Activated CD8-positive, alpha-beta T cell treated with anti-CD3 and anti-CD28 coated beads, Interleukin-2, amount 10 ng/mL, durations not matched to agents 7 days and 5 days (primary cell): ENCODE measurements at regions not wholly inside any gene's neighbourhood (a gene's known extent, or its start where the extent isn't known, plus 50 kb on each side); places are given as distances from the start of the nearest gene placed in this dataset.

Source experiments
- ATAC-seq: fragments of 150-1000 bp; cut with Tn5 transposase; one replicate; pipeline ENCODE4 v1.10.0; 2021; ENCODE audit warnings: moderate library complexity
- CTCF ChIA-PET: fragments of 350-600 bp; sonication (Branson Sonifier 250); formaldehyde crosslinking; loops from one replicate; lab custom pipeline; 2021; ENCODE audit warnings: antibody characterized with exemption; lab: Charles Lee
- POLR2A ChIA-PET: fragments of 350-600 bp; sonication (Branson Sonifier 250); formaldehyde crosslinking; loops from one replicate; lab custom pipeline; 2021; ENCODE audit warnings: antibody characterized with exemption; lab: Charles Lee
- DNase-seq: peaks from one replicate; pipeline ENCODE4 v3.0.0-alpha.2; 2020
- H3K27ac Mint-ChIP-seq: one replicate; pipeline ENCODE4 v1.8.0; 2021; ENCODE audit warnings: mild to moderate bottlenecking, mixed read lengths
- H3K27me3 Mint-ChIP-seq: one replicate; pipeline ENCODE4 v1.8.0; 2021; ENCODE audit warnings: low read depth, mixed read lengths
- H3K36me3 Mint-ChIP-seq: one replicate; pipeline ENCODE4 v1.8.0; 2021; ENCODE audit warnings: low read depth, mixed read lengths
- H3K4me1 Mint-ChIP-seq: one replicate; pipeline ENCODE4 v1.8.0; 2021; ENCODE audit warnings: low read depth, mixed read lengths
- H3K4me3 Mint-ChIP-seq: one replicate; pipeline ENCODE4 v1.8.0; 2021; ENCODE audit warnings: mild to moderate bottlenecking, mixed read lengths
- H3K9me3 Mint-ChIP-seq: one replicate; pipeline ENCODE4 v1.8.0; 2022; ENCODE audit warnings: mixed read lengths; ENCODE audit not compliant: insufficient read depth

DNA sequence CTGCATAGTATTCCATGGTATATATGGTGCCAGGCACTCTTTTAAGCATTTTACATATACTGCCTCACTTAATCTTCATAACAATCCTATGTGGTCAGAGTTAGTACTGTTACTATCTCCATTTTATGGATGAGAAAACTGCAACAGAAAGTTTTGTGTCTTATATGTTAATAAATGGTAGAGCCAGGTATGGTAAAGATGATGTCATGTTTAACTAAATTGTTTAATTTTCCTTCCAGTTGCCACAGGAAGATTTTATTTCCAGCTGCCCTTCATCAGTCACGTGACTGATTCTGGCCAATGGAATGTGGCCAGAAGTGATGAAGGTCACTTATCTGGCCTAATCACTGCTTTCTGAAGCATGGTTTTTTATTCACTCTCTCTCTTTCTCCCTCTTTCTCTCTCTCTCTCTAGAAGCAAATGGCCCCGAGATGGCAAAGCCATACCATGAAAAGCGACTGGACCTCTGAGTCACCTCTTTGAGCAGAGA is 75.7 kb upstream of the BTBD3 start:
- Mint-ChIP-seq H3K27ac (no peak overlapping the region), H3K9me3 (no peaks in the 10 kb centered on the region), H3K27me3 (no peaks in the 10 kb centered on the region), H3K36me3 (no peaks in the 10 kb centered on the region), H3K4me3 (no peak overlapping the region), H3K4me1 (no peaks in the 10 kb centered on the region)
- ChIA-PET CTCF (no interaction called here), POLR2A (no interaction called here)
- no peak for ATAC-seq
- DNase-seq = no peak

DNA sequence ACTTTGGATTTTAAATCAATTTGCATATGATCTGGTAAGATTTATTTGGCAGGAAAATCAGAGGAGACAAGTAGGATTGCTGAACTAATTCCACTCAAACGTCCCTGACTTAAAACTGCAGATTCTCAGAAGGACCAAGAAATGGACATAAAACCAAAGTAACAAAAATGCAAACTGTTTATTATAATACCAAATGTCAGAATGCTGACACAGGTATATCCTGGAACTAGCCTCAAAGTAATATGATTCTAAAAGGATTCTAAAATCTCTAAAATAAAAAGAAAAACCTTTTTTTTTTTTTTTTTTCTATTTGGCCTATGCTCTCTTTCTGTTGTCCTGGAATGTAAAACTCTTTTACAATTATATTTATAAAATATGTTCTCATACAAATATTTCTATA is 74.4 kb upstream of the BTBD3 start:
- POLR2A ChIA-PET = no interaction called here
- DNase-seq = no peak
- ATAC-seq = no peak
- Mint-ChIP-seq H3K27me3 (no peaks in the 10 kb centered on the region), H3K4me3 (no peak overlapping the region), H3K27ac (no peak overlapping the region), H3K4me1 (no peaks in the 10 kb centered on the region), H3K9me3 (no peaks in the 10 kb centered on the region), H3K36me3 (no peaks in the 10 kb centered on the region)
- CTCF ChIA-PET = no interaction called here

DNA sequence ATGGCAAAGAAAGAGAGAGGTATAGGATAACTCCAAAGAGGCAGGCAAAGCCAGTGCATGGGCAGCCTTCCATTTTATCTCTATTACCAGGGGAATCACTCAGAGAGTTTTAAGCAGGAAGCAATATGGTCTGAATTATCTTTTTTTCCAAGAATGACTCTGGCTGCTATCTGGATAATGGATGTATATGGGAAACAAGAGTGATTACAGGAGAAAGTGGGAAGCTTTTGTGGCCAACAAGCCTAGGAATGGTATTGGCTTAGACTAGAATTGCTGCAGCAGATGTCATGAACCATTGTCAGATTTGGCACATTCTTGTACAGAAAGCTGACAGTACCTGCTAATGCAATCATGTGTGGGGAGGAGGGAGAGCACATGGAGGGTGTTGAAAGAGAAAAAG is 73.0 kb upstream of the BTBD3 start:
- Mint-ChIP-seq H3K27ac (no peak overlapping the region), H3K36me3 (no peaks in the 10 kb centered on the region), H3K27me3 (no peaks in the 10 kb centered on the region), H3K9me3 (no peaks in the 10 kb centered on the region), H3K4me3 (no peak overlapping the region), H3K4me1 (no peaks in the 10 kb centered on the region)
- POLR2A ChIA-PET = no interaction called here
- ATAC-seq (no peak), DNase-seq (no peak)
- CTCF ChIA-PET = no interaction called here

DNA sequence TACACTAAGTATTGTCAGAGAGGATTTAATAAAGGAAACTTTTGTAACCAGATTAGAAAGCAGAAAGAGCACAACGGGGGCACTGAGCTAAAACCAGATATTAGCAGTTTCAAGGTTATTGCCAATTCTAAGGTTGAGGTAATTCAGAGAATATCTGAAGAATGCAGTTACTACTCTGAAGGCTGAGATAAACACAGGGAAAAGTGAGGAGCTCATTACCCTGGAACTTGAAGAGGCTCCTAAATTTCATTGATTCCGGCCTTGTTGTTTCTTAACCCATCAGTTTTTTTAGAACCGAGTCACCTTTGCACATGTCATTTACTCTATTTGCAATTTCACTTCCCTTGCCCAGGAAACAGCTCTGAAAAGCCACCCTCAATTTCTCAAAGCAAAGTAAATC is 72.4 kb upstream of the BTBD3 start:
- CTCF ChIA-PET = no interaction called here
- Mint-ChIP-seq H3K27ac (no peak overlapping the region), H3K9me3 (no peaks in the 10 kb centered on the region), H3K36me3 (no peaks in the 10 kb centered on the region), H3K4me1 (no peaks in the 10 kb centered on the region), H3K27me3 (no peaks in the 10 kb centered on the region), H3K4me3 (no peak overlapping the region)
- POLR2A ChIA-PET = no interaction called here
- ATAC-seq (no peak), DNase-seq (no peak)

DNA sequence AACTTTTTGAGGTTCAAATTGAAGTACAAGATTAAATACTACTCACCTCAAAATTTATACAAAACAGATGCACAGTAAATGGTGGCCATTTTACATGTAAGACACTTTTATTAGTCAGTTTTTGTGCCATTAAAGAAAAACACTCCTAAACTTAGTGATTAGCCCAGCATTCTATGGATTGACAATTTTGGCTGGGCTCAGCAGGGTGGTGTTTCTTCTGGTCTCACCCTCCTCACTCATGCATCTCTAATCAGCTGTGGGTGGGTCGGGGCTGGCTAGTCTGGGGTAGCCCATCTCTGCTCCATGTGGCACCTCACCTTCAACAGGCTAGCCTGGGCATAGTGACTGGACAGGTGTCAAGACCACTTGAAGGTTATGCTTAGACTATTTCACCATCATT is 71.6 kb upstream of the BTBD3 start:
- CTCF ChIA-PET = no interaction called here
- DNase-seq (no peak), ATAC-seq (no peak)
- Mint-ChIP-seq H3K4me1 (no peaks in the 10 kb centered on the region), H3K27me3 (no peaks in the 10 kb centered on the region), H3K36me3 (no peaks in the 10 kb centered on the region), H3K27ac (no peak overlapping the region), H3K4me3 (no peak overlapping the region), H3K9me3 (no peaks in the 10 kb centered on the region)
- POLR2A ChIA-PET = no interaction called here

DNA sequence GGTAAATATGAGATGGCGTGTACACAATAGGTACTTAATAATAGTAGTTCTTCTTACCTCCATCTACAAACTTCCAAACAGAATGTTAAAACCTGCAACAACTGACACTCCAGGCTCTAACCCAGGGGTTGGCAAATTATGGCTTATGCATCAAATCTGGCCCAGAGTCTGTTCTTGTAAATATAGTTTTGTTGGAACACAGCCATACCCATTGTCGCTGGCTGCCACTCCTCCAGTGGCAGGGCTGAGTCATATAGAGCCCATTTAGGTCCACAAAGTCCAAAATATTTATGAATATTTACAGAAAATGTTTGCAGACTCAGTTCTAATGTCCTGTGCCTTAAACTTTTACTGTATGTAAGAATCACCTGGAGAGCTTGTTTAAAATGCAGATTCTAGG is 69.9 kb upstream of the BTBD3 start:
- no peaks in the 10 kb centered on the region for H3K9me3 Mint-ChIP-seq
- no peak overlapping the region for H3K27ac Mint-ChIP-seq
- POLR2A ChIA-PET = no interaction called here
- DNase-seq = no peak
- CTCF ChIA-PET = no interaction called here
- ATAC-seq = no peak
- H3K36me3 Mint-ChIP-seq = no peaks in the 10 kb centered on the region
- no peaks in the 10 kb centered on the region for H3K4me1 Mint-ChIP-seq
- H3K4me3 Mint-ChIP-seq = no peak overlapping the region
- H3K27me3 Mint-ChIP-seq = no peaks in the 10 kb centered on the region

DNA sequence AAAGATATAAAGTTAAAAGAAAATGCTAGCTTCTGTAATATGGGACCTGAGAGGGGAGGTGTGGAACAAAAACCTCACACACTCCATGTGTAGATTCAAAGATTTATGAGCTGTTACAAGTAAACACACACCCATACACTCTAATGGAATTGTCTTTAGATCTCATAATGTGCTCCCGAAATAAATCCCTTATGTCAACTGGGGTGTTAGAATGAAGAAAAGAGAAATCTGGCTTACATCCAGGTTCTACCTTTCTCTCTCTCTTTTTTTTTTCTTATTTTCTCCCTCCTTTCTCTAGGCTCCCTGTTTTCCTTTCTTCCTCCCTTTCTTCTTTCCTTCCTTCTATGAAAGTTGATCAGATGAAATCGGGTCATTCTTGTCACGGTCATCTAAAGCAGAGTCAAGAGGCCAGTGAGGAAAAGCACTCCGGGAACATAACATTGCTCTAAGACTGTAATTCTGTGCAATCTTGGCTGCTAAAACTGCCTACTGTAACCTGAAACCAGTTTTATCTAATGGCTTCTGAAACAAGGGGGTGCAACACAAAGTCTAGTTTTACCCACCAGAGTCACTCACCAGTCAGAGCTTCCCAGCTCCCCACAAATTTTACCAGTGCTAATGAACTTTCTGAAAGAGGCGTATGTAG is 68.3 kb upstream of the BTBD3 start:
- DNase-seq = no peak
- no peak for ATAC-seq
- ChIA-PET POLR2A (no interaction called here), CTCF (no interaction called here)
- no peak overlapping the region for H3K27ac Mint-ChIP-seq
- H3K27me3 Mint-ChIP-seq = no peaks in the 10 kb centered on the region
- H3K9me3 Mint-ChIP-seq = no peaks in the 10 kb centered on the region
- no peaks in the 10 kb centered on the region for H3K4me1 Mint-ChIP-seq
- H3K36me3 Mint-ChIP-seq = no peaks in the 10 kb centered on the region
- H3K4me3 Mint-ChIP-seq = no peak overlapping the region

DNA sequence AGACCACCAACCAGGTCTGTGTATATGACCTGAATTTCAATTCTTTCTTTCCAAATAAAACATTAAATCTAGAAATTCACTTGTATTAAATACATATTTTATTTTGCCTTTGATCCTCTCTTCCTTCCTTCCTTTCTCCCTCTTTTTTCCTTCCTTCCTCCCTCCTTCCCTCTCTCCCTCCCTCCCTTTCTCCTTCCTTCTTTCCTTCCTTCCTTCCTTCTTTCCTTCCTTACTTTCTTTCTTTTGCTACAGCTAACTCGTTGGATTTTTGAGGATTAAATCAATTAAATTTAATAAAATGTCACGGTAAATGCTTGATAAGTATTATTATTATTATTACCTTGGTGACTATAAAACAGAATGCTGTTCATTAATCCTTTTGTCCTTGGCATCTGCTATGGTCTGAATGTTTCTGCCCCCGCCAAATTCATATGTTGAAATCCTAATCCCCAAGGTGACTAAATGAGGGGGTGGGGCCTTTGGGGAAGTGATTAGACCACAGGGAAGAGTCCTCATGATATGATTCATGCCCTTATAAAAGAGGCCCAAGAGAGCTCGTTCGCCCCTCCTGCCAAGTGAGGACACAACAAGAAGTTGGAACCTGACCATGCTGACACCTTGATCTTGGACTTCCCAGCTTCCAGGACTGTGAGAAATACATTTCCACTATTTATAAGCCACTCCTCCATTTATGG is 67.6 kb upstream of the BTBD3 start:
- no peak overlapping the region for H3K27ac Mint-ChIP-seq
- no peak overlapping the region for H3K4me3 Mint-ChIP-seq
- H3K27me3 Mint-ChIP-seq = no peaks in the 10 kb centered on the region
- ATAC-seq (no peak), DNase-seq (no peak)
- no peaks in the 10 kb centered on the region for H3K9me3 Mint-ChIP-seq
- H3K36me3 Mint-ChIP-seq = no peaks in the 10 kb centered on the region
- POLR2A ChIA-PET = no interaction called here
- H3K4me1 Mint-ChIP-seq = no peaks in the 10 kb centered on the region
- CTCF ChIA-PET = no interaction called here

DNA sequence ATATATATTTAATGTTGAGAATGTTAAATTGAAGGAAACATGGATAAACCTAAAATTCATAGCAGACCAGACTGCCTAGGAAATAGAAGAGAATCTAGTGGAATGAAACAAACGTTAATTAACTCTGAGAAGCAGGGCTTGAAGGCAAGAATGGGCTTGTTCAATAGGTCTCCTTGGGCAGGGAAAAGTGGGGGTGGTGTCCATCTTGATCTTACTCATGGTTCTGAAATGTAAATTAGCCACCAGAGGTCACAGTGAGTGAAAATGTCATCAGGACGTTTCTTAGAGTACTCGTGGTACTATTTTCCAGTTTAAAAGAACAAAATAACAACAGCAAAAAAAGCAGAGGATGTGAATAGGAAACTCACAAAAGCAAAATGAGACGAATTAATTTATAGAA is 66.8 kb upstream of the BTBD3 start:
- ChIA-PET CTCF (no interaction called here), POLR2A (no interaction called here)
- no peaks in the 10 kb centered on the region for H3K27me3 Mint-ChIP-seq
- no peak overlapping the region for H3K4me3 Mint-ChIP-seq
- no peak for ATAC-seq
- no peaks in the 10 kb centered on the region for H3K36me3 Mint-ChIP-seq
- H3K4me1 Mint-ChIP-seq = no peaks in the 10 kb centered on the region
- H3K27ac Mint-ChIP-seq = no peak overlapping the region
- no peak for DNase-seq
- H3K9me3 Mint-ChIP-seq = no peaks in the 10 kb centered on the region

DNA sequence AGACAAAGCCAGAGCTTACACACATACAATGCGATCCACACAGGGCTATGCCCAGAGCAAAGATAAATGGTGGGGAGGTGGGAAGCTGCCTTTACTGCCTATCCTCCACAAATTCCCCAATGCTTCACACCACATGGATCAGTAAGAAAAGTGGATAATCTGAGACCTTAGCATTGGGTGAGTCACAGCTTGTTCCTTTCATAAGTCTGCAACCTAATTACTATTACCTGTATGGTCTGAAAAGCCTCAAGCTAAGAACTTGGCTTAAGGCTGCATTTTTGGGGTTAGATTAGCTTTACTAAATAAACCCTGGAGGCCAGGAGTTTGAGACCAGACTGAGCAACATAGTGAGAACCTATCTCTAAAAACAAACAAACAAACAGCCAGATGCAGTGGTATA is 66.0 kb upstream of the BTBD3 start:
- Mint-ChIP-seq H3K36me3 (no peaks in the 10 kb centered on the region), H3K4me1 (no peaks in the 10 kb centered on the region), H3K4me3 (no peak overlapping the region), H3K27me3 (no peaks in the 10 kb centered on the region), H3K27ac (no peak overlapping the region), H3K9me3 (no peaks in the 10 kb centered on the region)
- DNase-seq = no peak
- ChIA-PET POLR2A (no interaction called here), CTCF (no interaction called here)
- ATAC-seq = no peak

DNA sequence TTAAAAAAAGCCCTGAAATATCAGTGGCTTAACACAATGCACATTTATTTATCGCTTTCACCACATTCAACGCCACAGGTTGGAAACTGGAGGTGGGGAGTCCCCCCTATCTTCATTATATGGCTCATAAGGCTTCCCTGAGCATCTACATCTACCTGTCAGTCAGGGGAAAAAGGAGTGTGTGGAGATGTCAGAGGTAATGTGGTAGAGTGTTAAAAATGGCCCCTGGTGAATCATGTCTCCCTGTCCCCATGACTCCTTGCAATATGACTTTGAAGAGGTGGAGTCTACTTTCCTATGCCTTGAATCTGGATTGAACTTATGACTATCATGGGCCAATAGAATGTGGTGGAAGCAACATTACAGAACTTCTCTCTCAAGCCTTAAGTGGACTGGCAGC is 65.5 kb upstream of the BTBD3 start:
- POLR2A ChIA-PET = no interaction called here

DNA sequence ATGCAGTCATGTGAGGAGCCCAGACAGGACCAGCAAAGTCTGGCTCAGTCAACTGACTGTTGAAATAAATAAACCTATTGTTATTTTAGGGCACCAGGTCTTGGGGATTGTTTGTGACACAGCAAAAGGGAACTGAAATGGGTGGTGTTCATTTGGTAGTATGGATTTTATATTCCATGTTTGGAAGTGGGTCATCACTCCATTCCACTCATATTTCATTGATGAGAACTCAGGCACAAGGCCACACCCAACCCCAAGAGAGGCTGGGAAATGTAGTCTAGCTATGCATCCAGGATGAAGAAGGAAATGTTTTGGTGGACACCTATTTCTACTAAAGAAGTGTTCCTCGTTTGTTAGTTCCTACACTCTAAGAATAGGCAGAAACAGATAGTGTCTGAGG is 64.9 kb upstream of the BTBD3 start:
- no peak for ATAC-seq
- ChIA-PET POLR2A (no interaction called here), CTCF (no interaction called here)
- Mint-ChIP-seq H3K4me3 (no peak overlapping the region), H3K27me3 (no peaks in the 10 kb centered on the region), H3K27ac (no peak overlapping the region), H3K4me1 (no peaks in the 10 kb centered on the region), H3K9me3 (no peaks in the 10 kb centered on the region), H3K36me3 (no peaks in the 10 kb centered on the region)
- no peak for DNase-seq

More for the DNA sequence above, 65.5 kb upstream of the BTBD3 start:
- no peak for ATAC-seq
- H3K27me3 Mint-ChIP-seq = no peaks in the 10 kb centered on the region
- H3K4me3 Mint-ChIP-seq = no peak overlapping the region
- DNase-seq = no peak
- no peak overlapping the region for H3K27ac Mint-ChIP-seq
- H3K9me3 Mint-ChIP-seq = no peaks in the 10 kb centered on the region
- no peaks in the 10 kb centered on the region for H3K36me3 Mint-ChIP-seq
- H3K4me1 Mint-ChIP-seq = no peaks in the 10 kb centered on the region
- CTCF ChIA-PET = no interaction called here

DNA sequence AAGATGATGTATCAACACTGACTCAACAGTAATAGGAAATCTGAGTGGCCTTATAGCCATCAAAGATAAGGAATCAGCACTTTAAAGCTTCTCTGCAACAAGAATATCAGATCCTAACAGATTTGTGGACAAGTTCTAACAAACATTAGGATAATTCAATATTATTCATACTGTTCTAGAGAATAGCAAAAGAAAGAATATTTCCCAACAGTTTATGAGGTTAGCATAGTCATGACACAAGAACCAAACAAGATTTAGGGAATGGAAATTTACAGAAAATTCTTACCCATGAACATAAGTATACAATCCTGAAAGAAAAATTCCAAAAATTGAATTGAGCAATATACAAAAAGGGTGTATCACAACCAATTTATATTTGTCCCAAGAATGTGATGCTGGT is 64.3 kb upstream of the BTBD3 start:
- Mint-ChIP-seq H3K27me3 (no peaks in the 10 kb centered on the region), H3K36me3 (no peaks in the 10 kb centered on the region), H3K27ac (no peak overlapping the region), H3K4me3 (no peak overlapping the region), H3K4me1 (no peaks in the 10 kb centered on the region), H3K9me3 (no peaks in the 10 kb centered on the region)
- ChIA-PET POLR2A (no interaction called here), CTCF (no interaction called here)
- no peak for ATAC-seq
- no peak for DNase-seq
